Globus pallidus (tissue), 1 donor: ENCODE measurements at regions not wholly inside any gene's neighbourhood (a gene's known extent, or its start where the extent isn't known, plus 50 kb on each side); places are given as distances from the start of the nearest gene placed in this dataset.
"Not testable (repeated sequence)": the region's sequence is repeated elsewhere in the genome, so short reads cannot be mapped to it uniquely, and the experiment has no call there.

Source experiments
- DNase-seq: peaks from one replicate; pipeline ENCODE4 v3.0.0-alpha.2; 2015; ENCODE audit warnings: low spot score

DNA sequence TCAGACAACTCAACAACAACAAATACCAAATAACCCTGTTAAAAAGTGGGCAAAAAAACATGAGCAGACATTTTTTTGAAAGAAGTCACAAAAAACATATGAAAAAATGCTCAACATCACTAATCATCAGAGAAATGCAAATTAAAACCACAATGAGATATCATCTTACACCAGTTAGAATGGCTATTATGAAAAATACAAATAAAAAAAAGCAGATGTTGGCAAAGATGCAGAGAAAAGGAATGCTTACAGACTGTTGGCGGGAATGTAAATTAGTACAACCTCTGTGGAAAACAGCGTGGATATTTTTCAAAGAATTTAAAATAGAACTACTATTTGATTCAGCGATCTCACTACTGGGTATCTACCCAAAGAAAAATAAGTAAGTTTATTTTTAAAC lies 114.0 kb downstream of the SLC38A4 start:
- DNase-seq: no peak

DNA sequence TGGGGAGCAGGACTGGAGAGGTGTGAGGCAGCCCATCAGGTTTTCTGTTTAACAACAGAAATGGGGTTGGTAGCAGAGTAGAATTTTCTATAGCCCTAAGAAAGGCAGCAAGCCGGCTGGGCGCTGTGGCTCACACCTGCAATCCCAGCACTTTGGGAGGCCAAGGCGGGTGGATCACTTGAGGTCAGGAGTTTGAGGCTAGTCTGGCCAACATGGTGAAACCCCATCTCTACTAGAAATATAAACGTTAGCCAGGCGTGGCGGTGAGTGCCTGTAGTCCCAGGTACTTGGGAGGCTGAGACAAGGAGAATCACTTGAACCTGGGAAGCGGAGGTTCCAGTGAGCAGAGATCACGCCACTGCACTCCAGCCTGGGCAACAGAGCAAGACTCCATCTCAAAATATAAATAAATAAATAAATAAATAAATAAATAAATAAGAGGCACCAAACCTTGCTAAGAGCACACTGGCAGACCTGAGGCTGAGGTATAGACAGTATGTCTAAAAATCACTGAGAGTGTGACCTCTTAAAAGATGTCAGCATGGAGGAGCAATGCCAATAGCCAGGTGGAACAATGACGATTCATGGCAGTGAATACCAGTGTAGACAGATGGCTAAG lies 115.6 kb downstream of the SLC38A4 start:
- DNase-seq: no peak

DNA sequence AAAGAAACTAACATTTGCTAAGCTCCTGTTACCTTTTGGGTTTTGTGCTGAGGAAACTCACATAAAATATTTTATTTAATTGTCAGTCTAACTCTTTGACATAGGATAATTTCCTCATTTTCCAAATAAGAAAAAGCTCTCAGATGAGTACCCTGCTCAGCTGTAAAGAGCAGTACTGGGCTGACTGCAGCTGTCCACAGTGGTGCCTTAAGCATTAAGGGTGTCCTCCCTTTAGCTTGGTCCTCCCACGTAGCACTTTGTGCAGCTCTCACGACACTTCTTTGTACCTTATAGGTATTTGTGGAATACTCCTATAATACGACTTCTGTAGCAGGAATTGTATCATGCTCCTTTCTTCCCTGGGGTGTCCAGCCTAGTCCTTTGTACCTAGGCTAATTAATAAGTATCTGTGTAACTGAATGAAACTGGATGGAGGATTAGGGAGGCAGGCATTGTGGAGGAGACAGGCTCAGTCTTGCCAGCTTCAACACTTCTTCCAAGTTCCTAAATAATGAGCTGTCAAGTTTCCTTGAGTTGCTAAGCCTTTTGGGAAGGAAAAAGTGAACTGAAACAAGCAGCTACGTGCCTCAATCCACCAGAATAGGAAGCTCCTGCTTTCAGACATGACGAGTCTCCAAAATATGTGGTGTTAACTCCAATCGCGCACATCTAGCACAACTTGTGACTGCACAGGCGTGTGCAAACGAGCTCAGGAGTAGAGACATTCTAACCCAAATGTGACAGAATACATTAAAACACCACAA lies 123.0 kb downstream of the SLC38A4 start:
- DNase-seq: peak; percentile 19

DNA sequence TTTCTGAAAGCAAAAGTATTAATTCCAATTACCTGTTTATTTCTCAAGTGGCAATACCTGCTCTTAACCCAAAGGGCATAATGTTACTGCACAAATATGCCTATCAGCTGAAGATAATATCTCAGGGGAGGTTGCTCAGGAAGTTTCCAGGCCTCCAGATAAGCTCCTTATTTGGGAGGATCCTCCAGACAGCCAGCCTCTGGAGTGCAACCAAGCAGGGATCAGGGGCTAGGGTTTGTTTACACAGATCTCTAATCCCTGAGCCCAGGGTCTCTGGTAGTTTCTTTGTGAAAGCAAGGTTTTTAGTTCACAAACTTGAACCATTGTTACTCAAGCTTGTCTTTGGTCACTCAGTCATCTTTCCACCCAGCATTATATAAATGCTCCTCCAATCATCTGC lies 124.4 kb downstream of the SLC38A4 start:
- DNase-seq: no peak

DNA sequence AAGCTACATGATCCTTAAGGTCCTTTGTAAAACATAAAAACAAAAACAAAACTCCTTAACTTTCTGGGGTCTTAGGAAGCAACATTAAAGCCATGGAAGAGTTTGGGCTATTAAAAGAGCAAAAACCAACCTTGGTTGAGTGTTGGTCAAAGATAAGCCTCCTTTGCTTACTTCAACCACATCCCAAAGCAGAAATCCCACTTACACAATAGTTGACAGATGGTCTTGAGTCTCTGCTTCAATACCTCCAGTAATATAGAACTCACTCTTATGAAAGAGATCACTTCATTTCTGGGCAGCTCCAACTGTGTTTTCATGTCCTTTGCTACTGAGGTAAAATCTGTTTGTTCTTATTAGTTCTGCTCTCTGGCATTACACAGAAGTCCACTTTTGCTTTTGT lies 125.8 kb downstream of the SLC38A4 start:
- DNase-seq: no peak

DNA sequence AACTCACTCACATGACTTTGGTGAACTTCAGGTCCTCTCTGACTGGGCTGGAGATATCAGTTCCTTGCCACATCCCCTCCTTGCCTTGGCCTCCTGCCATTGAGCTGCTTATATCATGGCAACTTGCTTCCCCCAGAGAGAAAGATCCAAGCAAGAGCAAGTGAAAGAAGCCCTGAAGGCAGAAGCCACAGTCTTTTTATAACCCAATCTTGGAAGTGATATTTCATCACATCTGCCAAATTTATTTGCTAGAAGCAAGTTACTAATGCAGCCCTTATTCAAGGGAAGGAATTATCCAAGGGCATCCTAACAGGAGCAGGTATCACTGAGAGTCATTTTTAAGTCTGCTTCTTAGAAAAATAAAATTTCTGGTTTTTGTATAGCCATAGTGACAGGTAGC lies 127.8 kb downstream of the SLC38A4 start:
- DNase-seq: no peak

DNA sequence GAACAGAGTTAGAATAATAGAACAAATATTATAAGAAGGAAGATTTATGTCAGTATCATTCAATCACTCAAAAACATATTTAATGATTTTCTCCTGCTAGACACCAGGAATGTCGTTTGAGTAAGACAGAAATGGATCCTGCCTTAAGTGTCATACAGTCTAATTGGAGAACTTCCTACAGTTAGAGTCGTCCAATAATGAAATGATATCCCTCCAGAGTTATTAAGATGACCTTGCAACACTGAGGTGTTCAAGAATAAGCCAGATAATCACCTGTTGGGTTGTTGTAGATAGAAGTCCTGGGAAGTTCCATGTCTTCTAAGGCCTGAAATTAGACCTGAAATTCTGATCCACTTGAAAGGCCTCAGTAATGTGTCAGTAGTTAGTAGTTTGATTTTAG lies 132.3 kb downstream of the SLC38A4 start:
- DNase-seq: no peak

DNA sequence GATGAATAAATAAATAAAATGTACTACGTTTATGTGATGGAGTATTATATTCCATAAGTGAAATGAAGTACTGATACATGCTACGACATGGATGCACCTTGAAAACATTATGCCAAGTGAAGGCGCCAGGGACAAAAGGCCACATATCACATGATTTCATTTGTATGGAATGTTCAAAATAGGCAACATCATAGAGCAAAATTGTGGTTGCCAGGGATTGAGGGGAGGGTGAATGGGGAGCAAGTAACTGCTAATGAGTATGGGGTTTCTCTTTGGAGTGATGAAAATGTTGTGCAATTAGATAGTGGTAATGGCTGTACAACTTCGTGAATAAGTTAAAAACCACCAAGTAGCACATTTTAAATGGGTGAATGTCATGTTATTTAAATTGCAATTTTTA lies 132.8 kb downstream of the SLC38A4 start:
- DNase-seq: no peak

DNA sequence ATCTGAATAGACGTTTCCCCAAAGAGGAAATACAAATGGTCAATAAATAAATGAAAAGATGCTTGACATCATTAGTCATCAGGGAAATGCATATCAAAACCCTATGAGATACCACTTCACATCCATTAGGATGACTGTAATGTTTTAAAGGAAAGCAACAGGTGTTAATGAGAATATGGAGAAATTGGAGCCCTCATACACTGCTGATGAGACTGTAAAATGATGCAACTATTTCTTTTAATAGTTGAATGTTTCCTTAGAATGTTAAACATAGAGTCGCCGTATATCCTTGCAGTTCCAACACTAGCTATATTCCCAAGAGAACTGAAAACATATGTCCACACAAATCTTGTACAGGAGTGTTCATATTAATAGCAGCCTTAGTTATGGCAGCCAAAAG lies 133.2 kb downstream of the SLC38A4 start:
- no peak for DNase-seq

DNA sequence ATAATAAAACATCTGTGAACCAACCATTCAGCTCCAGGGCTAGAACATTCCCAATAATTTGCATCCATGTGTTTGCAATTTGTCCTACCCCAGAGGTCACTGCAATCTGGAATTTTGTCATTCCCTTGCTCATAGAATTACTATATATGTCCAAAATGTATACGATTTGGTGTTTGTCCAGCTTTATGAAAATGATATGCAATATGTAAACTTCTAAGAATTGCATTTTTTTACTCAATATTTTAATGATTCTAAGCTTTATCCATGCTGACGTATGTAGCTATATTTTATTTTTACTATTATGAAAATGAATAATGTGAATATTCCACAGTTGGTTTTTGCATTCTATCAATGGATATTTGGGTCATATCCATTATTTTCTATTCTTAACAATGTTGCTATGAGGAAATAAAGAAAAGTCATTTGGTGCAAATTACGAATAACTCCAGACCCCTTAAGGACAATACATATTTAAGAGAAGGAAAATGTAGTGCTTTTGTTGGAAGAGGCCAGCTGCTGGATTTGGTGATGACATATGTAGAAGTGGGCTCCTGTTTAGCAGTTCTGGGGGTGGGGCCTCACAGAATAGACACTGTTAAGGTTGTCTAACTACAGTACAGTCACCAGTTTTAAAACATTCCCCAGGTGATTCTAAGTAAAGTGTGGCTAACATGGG lies 139.4 kb downstream of the SLC38A4 start:
- no peak for DNase-seq

DNA sequence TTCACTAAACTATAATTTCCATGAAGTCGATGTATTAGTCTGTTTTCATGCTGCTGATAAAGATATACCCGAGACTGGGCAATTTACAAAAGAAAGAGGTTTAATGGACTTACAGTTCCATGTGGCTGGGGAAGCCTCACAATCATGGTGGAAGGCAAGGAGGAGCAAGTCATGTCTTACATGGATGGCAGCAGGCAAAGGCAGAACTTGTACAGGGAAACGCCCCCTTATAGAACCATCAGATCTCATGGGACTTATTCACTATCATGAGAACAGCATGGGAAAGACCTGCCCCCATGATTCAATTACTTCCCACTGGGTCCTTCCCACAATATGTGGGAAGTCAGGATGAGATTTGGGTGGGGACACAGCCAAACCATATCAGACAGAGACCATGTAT lies 141.6 kb downstream of the SLC38A4 start:
- DNase-seq: not testable (repeated sequence)

DNA sequence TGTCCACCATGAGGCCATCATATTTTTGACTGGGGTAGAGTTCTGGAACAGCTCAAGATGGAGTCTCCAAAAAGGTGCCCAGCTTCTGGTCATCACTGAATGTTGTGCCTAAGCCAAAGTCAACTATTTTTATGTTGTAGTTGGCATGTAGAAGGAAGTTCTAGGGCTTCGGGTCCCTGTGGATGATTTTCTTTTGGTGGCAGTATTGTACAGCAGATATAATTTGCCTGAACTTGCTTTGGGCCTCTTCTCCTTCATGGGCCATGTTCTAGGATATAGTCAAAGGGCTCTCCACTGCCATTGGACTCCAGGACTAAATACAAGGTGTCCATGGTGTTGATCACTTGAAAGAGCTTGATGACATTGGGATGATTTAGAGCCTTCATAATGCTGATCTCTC lies 143.6 kb downstream of the SLC38A4 start:
- no peak for DNase-seq

DNA sequence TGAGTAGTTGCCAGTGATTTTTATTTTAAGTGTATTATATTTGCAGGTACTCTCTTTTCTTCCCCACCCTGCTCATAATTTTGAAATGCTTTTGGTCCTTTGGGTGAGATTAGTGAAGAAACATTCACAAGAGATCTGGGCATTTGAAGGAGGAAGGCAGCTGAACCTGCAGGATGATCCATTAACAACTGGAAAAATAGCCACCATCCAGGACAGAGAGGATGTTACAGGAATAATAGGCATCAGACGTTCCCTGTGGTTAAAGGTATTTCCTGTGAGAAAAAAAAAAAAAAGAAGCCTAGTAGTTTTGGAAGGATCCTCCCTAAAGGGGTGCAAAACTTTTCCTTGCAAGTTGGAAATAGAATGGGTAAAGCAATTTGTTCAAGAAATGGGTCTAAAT lies 145.3 kb downstream of the SLC38A4 start:
- no peak for DNase-seq

DNA sequence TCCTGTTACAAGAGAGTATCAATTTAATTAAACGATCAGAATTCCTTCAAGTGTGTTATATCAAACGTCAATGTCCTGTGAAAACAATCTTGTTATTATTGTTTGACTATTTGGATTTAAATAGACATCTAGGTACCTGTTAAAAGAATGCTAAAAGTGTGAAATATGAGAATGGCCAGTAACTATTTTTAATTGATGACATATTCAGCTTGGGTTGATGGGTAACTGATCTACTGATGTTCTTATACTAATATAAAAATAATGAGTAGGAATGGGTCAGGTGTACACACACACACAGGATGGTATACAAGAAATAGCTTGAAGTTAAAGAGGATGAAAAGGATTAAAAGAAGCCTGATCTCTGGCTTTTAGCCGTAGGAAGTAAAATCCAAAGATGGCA lies 146.0 kb downstream of the SLC38A4 start:
- DNase-seq: no peak

DNA sequence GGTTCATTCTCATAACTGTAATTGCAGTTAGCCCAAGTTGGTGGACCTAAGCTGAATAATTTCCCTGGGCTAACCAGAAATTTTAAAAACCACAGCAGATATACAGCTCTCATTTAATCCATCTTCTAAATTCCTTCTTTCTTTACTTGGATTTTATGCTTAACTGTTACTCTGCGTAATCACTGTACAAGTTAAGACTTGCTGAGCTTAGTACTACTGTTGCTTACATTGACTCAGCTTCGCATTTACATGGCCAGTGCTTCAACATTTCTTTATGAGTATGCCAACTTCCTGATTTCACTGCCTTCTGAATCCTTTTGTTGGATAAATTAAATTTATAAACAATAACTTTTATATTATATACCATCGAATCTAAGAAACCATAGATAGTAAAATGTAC lies 147.4 kb downstream of the SLC38A4 start:
- DNase-seq: no peak

DNA sequence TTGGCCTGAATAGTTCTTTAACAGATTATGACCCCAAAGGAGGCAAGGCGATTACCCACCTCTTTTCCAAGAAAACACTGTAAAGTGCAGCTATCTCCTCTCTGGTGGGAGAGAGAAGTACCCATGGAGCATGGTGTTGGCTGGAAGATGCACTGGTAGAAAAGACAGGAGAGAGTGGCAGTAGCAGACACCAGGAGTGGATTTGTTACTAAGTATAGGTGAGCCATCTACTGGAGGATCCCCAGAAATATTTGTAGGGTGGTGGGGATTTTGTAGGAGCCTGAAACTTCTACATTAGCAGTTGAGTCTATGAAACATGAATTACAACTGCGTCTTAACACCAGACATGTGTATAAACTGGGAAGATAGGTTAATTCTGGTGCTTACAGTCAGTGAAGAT lies 148.0 kb downstream of the SLC38A4 start:
- DNase-seq: no peak

DNA sequence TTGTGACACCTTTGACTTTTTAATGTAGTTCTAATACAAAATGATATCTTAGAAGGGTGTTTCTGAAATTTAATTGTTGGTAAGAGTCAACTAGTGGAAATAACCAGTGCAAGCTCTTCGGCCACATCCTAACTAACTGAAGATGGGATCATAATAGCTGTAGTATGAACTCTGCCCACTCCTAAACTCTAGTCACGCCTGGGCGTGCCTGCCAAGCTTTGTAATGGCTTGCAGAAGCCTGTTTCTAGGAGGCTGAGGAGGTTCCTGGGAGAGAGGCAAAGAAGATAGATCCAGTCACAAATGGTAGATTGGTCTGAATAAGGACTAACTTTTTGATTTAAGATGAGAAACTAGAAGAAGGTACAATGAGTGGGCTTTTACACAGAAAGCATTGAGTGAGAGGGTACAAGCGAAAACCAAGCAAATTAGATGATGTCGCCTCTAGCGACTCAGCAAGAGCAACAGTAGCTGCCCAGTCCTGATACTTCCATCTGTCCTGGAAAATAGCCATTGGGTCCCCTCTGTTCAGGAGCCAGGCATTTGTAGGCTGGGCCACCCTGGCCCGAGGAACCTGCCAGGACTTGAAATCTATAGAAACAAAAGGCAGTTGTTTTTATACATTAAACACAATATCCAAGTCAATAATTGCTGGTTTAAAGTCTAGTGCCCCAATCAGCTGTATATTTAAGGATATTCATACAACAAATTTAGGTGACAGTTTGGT lies 148.8 kb downstream of the SLC38A4 start:
- no peak for DNase-seq

DNA sequence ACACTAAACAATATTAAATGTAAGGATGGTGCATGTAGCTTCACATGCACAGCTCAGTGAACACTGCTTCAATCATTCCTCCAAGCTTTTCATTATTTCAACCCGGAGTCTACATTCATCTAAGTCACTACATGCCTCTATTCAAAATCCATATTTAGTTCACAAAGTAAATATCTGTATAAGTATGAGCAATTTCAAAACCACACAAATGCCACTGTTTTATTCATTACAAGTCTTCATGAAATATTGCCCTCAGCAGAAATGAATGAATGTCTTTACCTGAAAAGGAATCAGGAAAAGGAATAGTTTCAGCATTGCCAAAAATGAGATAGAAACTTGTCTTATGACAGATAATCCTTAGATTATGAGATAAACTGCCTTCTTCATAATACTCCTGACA lies 149.4 kb downstream of the SLC38A4 start:
- no peak for DNase-seq

DNA sequence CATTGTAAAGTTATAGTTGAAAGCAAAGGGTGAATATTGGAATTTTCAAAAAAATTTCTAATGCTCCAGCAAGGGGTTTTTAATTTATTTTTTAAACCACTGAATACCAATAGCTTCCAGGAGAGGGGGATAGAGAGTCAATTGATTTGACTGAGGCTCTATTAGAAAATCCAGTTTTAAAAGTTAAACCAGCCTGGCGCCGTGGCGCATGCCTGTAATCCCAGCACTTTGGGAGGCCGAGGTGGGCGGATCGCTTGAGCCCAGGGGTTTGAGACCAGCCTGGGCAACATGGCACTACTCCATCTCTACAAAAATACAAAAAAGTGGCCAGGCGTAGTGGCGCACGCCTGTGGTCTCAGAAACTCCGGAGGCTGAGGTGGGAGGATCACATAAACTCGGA lies 150.1 kb downstream of the SLC38A4 start:
- DNase-seq: no peak

DNA sequence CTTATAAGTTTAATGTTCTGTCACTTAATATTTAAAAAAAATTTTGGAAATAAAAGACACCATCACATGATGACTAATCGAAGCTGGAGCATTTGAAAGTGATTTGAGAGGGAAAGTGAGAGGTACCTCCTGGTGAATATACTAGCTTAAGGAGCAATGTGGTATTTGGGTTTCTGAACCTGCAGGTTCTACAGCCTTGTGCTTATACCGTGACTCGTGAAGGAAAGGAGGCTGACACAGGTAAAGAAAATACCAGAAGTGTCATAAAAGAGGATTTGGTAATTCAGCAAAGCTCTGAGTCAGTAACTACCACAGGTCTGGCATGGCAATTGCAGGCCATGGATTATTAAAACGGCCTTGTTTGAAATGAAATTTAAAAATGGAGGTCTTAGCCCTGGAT lies 151.0 kb downstream of the SLC38A4 start:
- no peak for DNase-seq

DNA sequence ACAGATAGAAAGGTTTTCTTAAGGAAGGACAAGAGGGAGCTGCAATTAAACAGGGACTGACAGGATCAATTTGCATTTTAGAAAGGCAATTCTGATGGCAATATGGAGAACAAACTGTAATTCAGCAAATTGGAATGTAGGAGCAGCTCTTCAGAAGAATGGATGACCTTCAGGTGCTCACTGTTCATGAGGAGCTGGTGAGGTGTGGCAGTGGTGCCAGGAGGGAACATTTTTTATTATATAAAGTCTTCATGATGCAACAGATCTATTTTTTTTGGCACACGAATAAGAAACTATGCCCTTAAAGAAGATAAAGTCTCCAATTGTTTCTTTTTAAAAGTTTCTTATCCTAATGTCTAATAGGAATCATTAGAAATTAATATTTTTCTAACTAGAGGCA lies 151.7 kb downstream of the SLC38A4 start:
- no peak for DNase-seq

DNA sequence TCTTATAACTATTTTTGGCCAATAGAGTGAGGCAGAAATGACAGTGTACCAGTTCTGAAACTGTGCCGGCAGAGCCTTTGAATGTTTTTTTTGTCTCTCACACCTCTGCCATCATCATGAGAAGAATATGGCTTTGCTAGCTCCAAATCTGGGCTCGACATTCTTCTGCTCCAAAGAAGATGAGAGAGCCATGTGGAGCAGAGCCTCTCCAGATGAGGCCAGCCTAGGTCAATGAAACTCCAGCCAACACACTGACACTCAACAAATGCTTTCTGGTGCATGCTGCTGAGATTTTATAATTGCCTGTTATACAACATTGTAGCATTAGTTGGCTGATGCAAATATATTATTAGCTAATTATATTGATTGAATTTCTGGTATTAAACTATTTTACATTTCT lies 154.7 kb downstream of the SLC38A4 start:
- no peak for DNase-seq

DNA sequence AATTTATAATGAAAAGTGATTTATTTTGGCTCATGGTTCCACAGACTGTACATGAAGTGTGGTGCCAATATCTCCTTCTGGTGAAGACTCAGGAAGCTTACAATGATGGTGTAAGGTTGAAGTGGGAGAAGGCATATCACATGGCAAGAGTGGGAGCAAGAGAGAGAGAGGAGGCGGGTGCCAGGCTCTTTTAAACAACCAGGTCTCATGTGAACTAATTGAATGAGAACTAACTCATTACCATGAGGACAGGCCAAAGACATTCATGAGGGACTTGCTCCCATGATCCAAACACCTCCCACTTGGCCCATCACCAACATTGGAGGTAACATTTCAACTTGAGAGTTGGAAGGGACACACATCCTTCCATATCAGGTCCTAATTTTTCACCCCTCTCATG lies 155.2 kb downstream of the SLC38A4 start:
- no peak for DNase-seq
